K562 (cell line): ENCODE measurements at regions not wholly inside any gene's neighbourhood (a gene's known extent, or its start where the extent isn't known, plus 50 kb on each side); places are given as distances from the start of the nearest gene placed in this dataset.
A peak's percentile ranks its signal among the peaks of the same experiment; 100 is the strongest.

ENCODE experiments used
- ATAC-seq: fragments of 200-7000 bp; cut with Tn5 transposase; 3 replicates; pipeline ENCODE4 v1.9.1; 2020; ENCODE audit warnings: moderate library complexity
- BruUV-seq: library from RNA; stranded (reverse); fragments of 400-500 nt; replicated peaks from 2 replicates; lab custom pipeline; 2021; lab: Mats Ljungman, UMichigan
- CTCF ChIA-PET: fragments of 300-600 bp; formaldehyde crosslinking; extraction: SDS; loops from one replicate; lab custom pipeline; 2021; ENCODE audit warnings: low intra/inter-chr PET ratio; lab: Yijun Ruan, JAX
- POLR2A ChIA-PET: fragments of 300-600, 350-650 bp; sonication (Branson Sonifier 250); formaldehyde crosslinking; extraction: SDS; loops from one replicate; lab custom pipeline; 2021; ENCODE audit warnings: antibody characterized with exemption, inconsistent platforms; lab: Yijun Ruan, JAX
- DNase-seq, 4 experiments: peaks; one replicate each; pipeline versions ENCODE4 v3.0.0 to v3.0.0-alpha.2; 2011 to 2018; ENCODE audit warnings: low spot score in 3 of 4, mixed read lengths in 3 of 4; ENCODE audit errors: extremely low read depth in 1 of 4
- FAIRE-seq: peaks from 2 replicates; lab custom pipeline; 2011; peaks lifted over from hg19 to GRCh38; lab: Jason Lieb, UNC
- H2AFZ ChIP-seq: 2 replicates; pipeline ENCODE4 v1.6.0; 2011; ENCODE audit warnings: low read depth, low read length, control low read depth, inconsistent platforms
- H3K27ac ChIP-seq: fragments of 200-600 bp; 3 replicates; pipeline ENCODE4 v1.8.0; 2011; ENCODE audit warnings: low read depth, mild to moderate bottlenecking, control low read depth, inconsistent platforms, low read length, moderate library complexity, mixed read lengths; ENCODE audit errors: extremely low read depth
- H3K27me3 ChIP-seq, 2 experiments: fragments of 300-600 bp in 1 of 2; 2 replicates in 1 of 2; 3 replicates in 1 of 2; pipeline versions ENCODE4 v1.6.0 to v1.8.0; 2011; ENCODE audit warnings: inconsistent platforms in 2 of 2, low read length in 2 of 2, mild to moderate bottlenecking in 1 of 2, mixed read lengths in 1 of 2, moderate library complexity in 1 of 2; ENCODE audit not compliant: control insufficient read depth in 2 of 2, insufficient read depth in 2 of 2
- H3K36me3 ChIP-seq: fragments of 300-600 bp; 3 replicates; pipeline ENCODE4 v1.8.0; 2011; ENCODE audit warnings: mild to moderate bottlenecking, low read length, inconsistent platforms; ENCODE audit not compliant: control insufficient read depth, insufficient read depth
- H3K4me1 ChIP-seq, 2 experiments: fragments of 200-600 bp in 1 of 2; replicated peaks in 1 of 2; 2 replicates in 1 of 2; 3 replicates in 1 of 2; pipeline versions ENCODE4 v1.5.1 to v1.8.0; 2011; ENCODE audit warnings: inconsistent platforms in 2 of 2, low read length in 2 of 2, mild to moderate bottlenecking in 1 of 2, mixed read lengths in 1 of 2, moderate library complexity in 1 of 2; ENCODE audit not compliant: control insufficient read depth in 2 of 2, insufficient read depth in 2 of 2
- H3K4me2 ChIP-seq: 2 replicates; pipeline ENCODE4 v1.6.1; 2011; ENCODE audit warnings: low read length, control low read depth, inconsistent platforms, mixed read lengths; ENCODE audit not compliant: insufficient read depth
- H3K4me3 ChIP-seq: fragments of 200-600 bp; sonication (generic), shearing (Covaris generic); 2 replicates; pipeline ENCODE4 v1.5.1; 2016; ENCODE audit warnings: control low read depth, inconsistent platforms
- H3K79me2 ChIP-seq: fragments of 200-600 bp; 3 replicates; pipeline ENCODE4 v1.8.0; 2011; ENCODE audit warnings: low read length, inconsistent platforms; ENCODE audit not compliant: control insufficient read depth, insufficient read depth
- H3K9ac ChIP-seq, 2 experiments: 2 replicates each; pipeline versions ENCODE4 v1.6.0 to v1.6.1; 2011; ENCODE audit warnings: low read depth in 2 of 2, low read length in 2 of 2, control low read depth in 1 of 2, inconsistent platforms in 1 of 2, mild to moderate bottlenecking in 1 of 2, mixed read lengths in 1 of 2; ENCODE audit not compliant: insufficient read depth in 1 of 2
- H3K9me1 ChIP-seq: one replicate; pipeline ENCODE4 v1.6.0; 2011; ENCODE audit warnings: inconsistent platforms, mild to moderate bottlenecking, low read length, moderate library complexity; ENCODE audit not compliant: control insufficient read depth, insufficient read depth
- H3K9me3 ChIP-seq: replicated peaks from 2 replicates; pipeline ENCODE4 v1.5.1; 2011; ENCODE audit warnings: low read depth, low read length, inconsistent platforms; ENCODE audit not compliant: control insufficient read depth, insufficient read depth
- H4K20me1 ChIP-seq: replicated peaks from 2 replicates; pipeline ENCODE4 v1.6.1; 2011; ENCODE audit warnings: low read length, inconsistent platforms, mixed read lengths; ENCODE audit not compliant: control insufficient read depth, insufficient read depth
- BMI1 ChIP-seq: fragments of 150-350 bp; IDR thresholded peaks from 2 replicates; pipeline ENCODE4 v1.6.1; 2014; ENCODE audit warnings: low read length
- FIP1L1 ChIP-seq: fragments of 200-400 bp; formaldehyde crosslinking; IDR thresholded peaks from 2 replicates; pipeline ENCODE4 v1.6.1; 2018; ENCODE audit warnings: mild to moderate bottlenecking, low read depth, low read length; ENCODE audit not compliant: poor library complexity, severe bottlenecking
- GATA2 ChIP-seq: sonication (generic); formaldehyde crosslinking; IDR thresholded peaks from 2 replicates; pipeline ENCODE4 v1.4.0; 2020; ENCODE audit warnings: mild to moderate bottlenecking, missing genetic modification reagents
- MEF2A ChIP-seq: IDR thresholded peaks from 2 replicates; pipeline ENCODE4 v1.6.1; 2011; ENCODE audit warnings: low read depth, mild to moderate bottlenecking, low read length, moderate library complexity; ENCODE audit not compliant: control insufficient read depth
- PBX2 ChIP-seq, 2 experiments: IDR thresholded peaks in 1 of 2; conservative IDR thresholded peaks in 1 of 2; 2 replicates each; pipeline ENCODE4 v1.6.1; 2016; ENCODE audit warnings: low read depth in 2 of 2, mild to moderate bottlenecking in 1 of 2, missing compliant biosample characterization in 1 of 2, missing genetic modification characterization in 1 of 2, moderate library complexity in 1 of 2
- SNIP1 ChIP-seq: fragments of 450-650 bp; IDR thresholded peaks from 2 replicates; pipeline ENCODE4 v1.7.1; 2017; ENCODE audit warnings: low read depth, mild to moderate bottlenecking
- TCF7L2 ChIP-seq: fragments of 150-350 bp; IDR thresholded peaks from 2 replicates; pipeline ENCODE4 v1.6.1; 2016; ENCODE audit warnings: low read depth, mild to moderate bottlenecking, low read length, moderate library complexity
- ZNF143 ChIP-seq: sonication (generic); formaldehyde crosslinking; IDR thresholded peaks from 2 replicates; pipeline ENCODE4 v1.9.0; 2022; ENCODE audit warnings: mild to moderate bottlenecking, missing genetic modification reagents
- ZNF699 ChIP-seq: fragments of 250-450 bp; sonication (Bioruptor Pico); IDR thresholded peaks from 2 replicates; pipeline ENCODE4 v1.8.0; 2021; ENCODE audit warnings: mild to moderate bottlenecking, moderate library complexity; ENCODE audit not compliant: insufficient replicate concordance
- ZNF707 ChIP-seq: fragments of 250-450 bp; sonication (Bioruptor Pico); conservative IDR thresholded peaks from 2 replicates; pipeline ENCODE4 v1.8.0; 2022; ENCODE audit warnings: inconsistent platforms, mild to moderate bottlenecking, moderate library complexity
- WGBS: fragments of 100-300 bp; shearing (Covaris generic); methylation state at CpG from one replicate; pipeline ENCODE4 v1.1.6; 2016; ENCODE audit warnings: low coverage, mixed read lengths; ENCODE audit not compliant: insufficient coverage; ENCODE audit errors: missing lambda C conversion rate; 5-methylcytosine and 5-hydroxymethylcytosine counted together
- in situ Hi-C: fragments of 300-500 bp; cut with MboI; formaldehyde crosslinking; loops from 4 replicates; pipeline ENCODE4 v1.15.0; 2018; ENCODE audit warnings: inconsistent platforms, mixed read lengths
- intact Hi-C: fragments of 100-400 bp; cut with micrococcal nuclease; formaldehyde crosslinking; loops from 2 replicates; pipeline ENCODE4 v1.14.2; 2022
- TF ChIP-seq, protein P1 (sequence below), 2 experiments: fragments of 450-650 bp in 1 of 2; sonication (generic) in 1 of 2; formaldehyde crosslinking in 1 of 2; IDR thresholded peaks in 1 of 2; conservative IDR thresholded peaks in 1 of 2; 2 replicates each; pipeline versions ENCODE4 v1.6.1 to v1.8.1; 2016 to 2023; ENCODE audit warnings: mild to moderate bottlenecking in 2 of 2, moderate library complexity in 2 of 2, inconsistent platforms in 1 of 2, missing genetic modification reagents in 1 of 2
- TF ChIP-seq, protein P2 (sequence below): IDR thresholded peaks from 2 replicates; pipeline ENCODE4 v1.6.1; 2011; ENCODE audit not compliant: insufficient read length; ENCODE audit errors: extremely low read depth
- TF ChIP-seq, protein P3 (sequence below), 3 experiments: fragments of 200-800 bp in 1 of 3; sonication (Bioruptor generic) in 1 of 3; sonication (generic) in 1 of 3; formaldehyde crosslinking in 1 of 3; IDR thresholded peaks; 2 replicates each; pipeline versions ENCODE4 v1.6.1 to v1.8.0; 2016 to 2022; ENCODE audit warnings: mild to moderate bottlenecking in 2 of 3, missing compliant biosample characterization in 2 of 3, missing genetic modification characterization in 2 of 3, missing genetic modification reagents in 1 of 3

- no peak for TF ChIP-seq PBX2 (CRISPR knock-in tag; IDR thresholded peaks at IDR 0.05; ENCODE audit: low read depth)
- TF ChIP-seq PBX2 (tag; conservative IDR thresholded peaks at IDR 0.05; ENCODE audit: low read depth) = no peak
- no peak for TF ChIP-seq BMI1
- no peak for TF ChIP-seq ZNF143 (CRISPR knock-in tag)
- TF ChIP-seq, protein P1, sequence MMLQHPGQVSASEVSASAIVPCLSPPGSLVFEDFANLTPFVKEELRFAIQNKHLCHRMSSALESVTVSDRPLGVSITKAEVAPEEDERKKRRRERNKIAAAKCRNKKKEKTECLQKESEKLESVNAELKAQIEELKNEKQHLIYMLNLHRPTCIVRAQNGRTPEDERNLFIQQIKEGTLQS (IDR thresholded peaks at IDR 0.05) = peak; percentile 28; the same call in 1 of the 2 replicates
- TF ChIP-seq, protein P1 (CRISPR knock-in tag; conservative IDR thresholded peaks at IDR 0.05) = no peak
Observed at GRCh38 chr4:71133491-71133890, 140.0 kb downstream of the DCK start (continued).

DNA sequence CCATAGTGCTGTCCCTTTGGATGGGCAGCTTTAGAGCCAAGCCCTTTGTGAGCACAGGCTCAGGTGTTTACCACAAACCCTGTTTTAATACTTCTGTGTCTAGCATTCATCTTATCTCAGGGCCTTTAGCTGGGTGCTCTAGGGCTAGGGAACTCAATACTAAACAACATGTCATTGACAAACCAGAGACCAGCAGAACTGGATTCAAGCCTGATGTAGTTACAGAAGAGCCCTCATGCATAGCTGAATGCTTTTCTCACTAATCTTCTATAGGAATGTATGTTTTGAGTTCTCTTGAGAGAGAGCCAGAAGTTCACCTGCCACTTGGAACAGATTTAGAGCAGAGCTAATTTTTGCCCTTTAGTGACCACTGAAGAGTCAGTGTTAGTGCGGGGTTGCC lies 142.6 kb downstream of the DCK start:
- intact Hi-C loops = no loop called here
- in situ Hi-C loops = no loop called here
- H3K9me3 ChIP-seq = no peaks in the 10 kb centered on the region
- DNase-seq (no peak), FAIRE-seq (no peak), ATAC-seq (no peak)
- no peak overlapping the region for H3K4me3 ChIP-seq
- BruUV-seq = no TSS peak
- no peak overlapping the region for H3K9ac ChIP-seq
- H3K4me1 ChIP-seq = 0 out of 5 replicates have a peak, but pooled peaks cover 0 to 3% of the 10 kb centered on the region in 2 experiments
- no peaks in the 10 kb centered on the region for H3K36me3 ChIP-seq
- ChIA-PET POLR2A (no interaction called here), CTCF (no interaction called here)
- WGBS = 0% methylated on average over 1 of the region's 1 CpG
- H3K4me2 ChIP-seq = no peak overlapping the region
- H3K27ac ChIP-seq = no peak overlapping the region
- H2AFZ ChIP-seq = no peak overlapping the region
- no peaks in the 10 kb centered on the region for H3K79me2 ChIP-seq
- H4K20me1 ChIP-seq = no peaks in the 10 kb centered on the region
- H3K9me1 ChIP-seq = no peaks in the 10 kb centered on the region
- H3K27me3 ChIP-seq = peaks cover 0 to 8% of the 10 kb centered on the region in 2 experiments; a peak in 2 of 5 replicates
- TF ChIP-seq, protein P2, sequence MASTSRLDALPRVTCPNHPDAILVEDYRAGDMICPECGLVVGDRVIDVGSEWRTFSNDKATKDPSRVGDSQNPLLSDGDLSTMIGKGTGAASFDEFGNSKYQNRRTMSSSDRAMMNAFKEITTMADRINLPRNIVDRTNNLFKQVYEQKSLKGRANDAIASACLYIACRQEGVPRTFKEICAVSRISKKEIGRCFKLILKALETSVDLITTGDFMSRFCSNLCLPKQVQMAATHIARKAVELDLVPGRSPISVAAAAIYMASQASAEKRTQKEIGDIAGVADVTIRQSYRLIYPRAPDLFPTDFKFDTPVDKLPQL = no peak
- no peak for TF ChIP-seq SNIP1
- TF ChIP-seq GATA2 = no peak
- TF ChIP-seq MEF2A = no peak
- TF ChIP-seq ZNF707 (CRISPR knock-in tag) = no peak
- no peak for TF ChIP-seq ZNF699 (CRISPR knock-in tag)
- TF ChIP-seq, protein P3, sequence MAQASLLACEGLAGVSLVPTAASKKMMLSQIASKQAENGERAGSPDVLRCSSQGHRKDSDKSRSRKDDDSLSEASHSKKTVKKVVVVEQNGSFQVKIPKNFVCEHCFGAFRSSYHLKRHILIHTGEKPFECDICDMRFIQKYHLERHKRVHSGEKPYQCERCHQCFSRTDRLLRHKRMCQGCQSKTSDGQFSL (CRISPR knock-in tag; IDR thresholded peaks at IDR 0.05) = no peak
- TF ChIP-seq, protein P3 (tag; IDR thresholded peaks at IDR 0.05) = no peak
- no peak for TF ChIP-seq TCF7L2
- TF ChIP-seq FIP1L1 = no peak
